ENCODE measurements at regions not wholly inside any gene's neighbourhood (a gene's known extent, or its start where the extent isn't known, plus 50 kb on each side); places are given as distances from the start of the nearest gene placed in this dataset.

- no peak for DNase-seq
- Histone ChIP-seq H3K9ac (ENCODE audit: insufficient read depth in 1 of 2, low read length in 2 of 2) (no peak overlapping the region), H3K36me3 (ENCODE audit: control insufficient read depth in 4 of 4, insufficient read depth in 4 of 4, low read length in 4 of 4) (no peaks in the 10 kb centered on the region), H3K27me3 (ENCODE audit: control insufficient read depth in 3 of 3, insufficient read depth in 3 of 3, low read length in 2 of 3) (no peaks in the 10 kb centered on the region), H3K4me1 (ENCODE audit: control insufficient read depth in 5 of 5, insufficient read depth in 5 of 5, low read length in 5 of 5) (no peaks in the 10 kb centered on the region), H3K27ac (ENCODE audit: low read depth in 1 of 2, low read length in 1 of 2) (no peak overlapping the region), H3K4me3 (no peak overlapping the region), H3K9me3 (ENCODE audit: control insufficient read depth in 4 of 4, insufficient read depth in 3 of 4, low read length in 3 of 4) (no peaks in the 10 kb centered on the region)
- no peak for TF ChIP-seq CTCF (IDR thresholded peaks at IDR 0.05; ENCODE audit: control extremely low read depth, extremely low read depth)
- no peak for ATAC-seq (ENCODE audit: insufficient read depth, low FRiP score)
- WGBS, 2 donors: 82 to 85% methylated on average over 3 of the region's 3 CpGs
Measured at GRCh38 chr2:16136461-16137035, 196.2 kb downstream of the MYCN start.

GRCh38 chr2:16135913-16136310 lies 195.6 kb downstream of the MYCN start:
- 85 to 92% methylated on average over 1 of the region's 1 CpG for WGBS, 2 donors
- DNase-seq: no peak
- ATAC-seq (ENCODE audit: insufficient read depth, low FRiP score): no peak

GRCh38 chr2:16135196-16135912 lies 195.0 kb downstream of the MYCN start:
- Histone ChIP-seq H3K9me3 (ENCODE audit: control insufficient read depth in 4 of 4, insufficient read depth in 3 of 4, low read length in 3 of 4) (no peaks in the 10 kb centered on the region), H3K36me3 (ENCODE audit: control insufficient read depth in 4 of 4, insufficient read depth in 4 of 4, low read length in 4 of 4) (no peaks in the 10 kb centered on the region), H3K4me1 (ENCODE audit: control insufficient read depth in 5 of 5, insufficient read depth in 5 of 5, low read length in 5 of 5) (peaks cover 0 to 3% (median 0%) of the 10 kb centered on the region in 5 donors), H3K4me3 (no peak overlapping the region), H3K9ac (ENCODE audit: insufficient read depth in 1 of 2, low read length in 2 of 2) (no peak overlapping the region), H3K27ac (ENCODE audit: low read depth in 1 of 2, low read length in 1 of 2) (no peak overlapping the region), H3K27me3 (ENCODE audit: control insufficient read depth in 3 of 3, insufficient read depth in 3 of 3, low read length in 2 of 3) (no peaks in the 10 kb centered on the region)
- ATAC-seq (ENCODE audit: insufficient read depth, low FRiP score): no peak
- no peak for TF ChIP-seq CTCF (IDR thresholded peaks at IDR 0.05; ENCODE audit: control extremely low read depth, extremely low read depth)
- no peak for DNase-seq

More at GRCh38 chr2:16135913-16136310, 195.6 kb downstream of the MYCN start:
- no peaks in the 10 kb centered on the region for H3K4me1 ChIP-seq (ENCODE audit: control insufficient read depth in 5 of 5, insufficient read depth in 5 of 5, low read length in 5 of 5)
- no peaks in the 10 kb centered on the region for H3K27me3 ChIP-seq (ENCODE audit: control insufficient read depth in 3 of 3, insufficient read depth in 3 of 3, low read length in 2 of 3)
- no peak for TF ChIP-seq CTCF (IDR thresholded peaks at IDR 0.05; ENCODE audit: control extremely low read depth, extremely low read depth)
- no peak overlapping the region for H3K27ac ChIP-seq (ENCODE audit: low read depth in 1 of 2, low read length in 1 of 2)
- no peaks in the 10 kb centered on the region for H3K9me3 ChIP-seq (ENCODE audit: control insufficient read depth in 4 of 4, insufficient read depth in 3 of 4, low read length in 3 of 4)
- no peaks in the 10 kb centered on the region for H3K36me3 ChIP-seq (ENCODE audit: control insufficient read depth in 4 of 4, insufficient read depth in 4 of 4, low read length in 4 of 4)
- H3K4me3 ChIP-seq: no peak overlapping the region
- no peak overlapping the region for H3K9ac ChIP-seq (ENCODE audit: insufficient read depth in 1 of 2, low read length in 2 of 2)
